ENCODE measurements at regions not wholly inside any gene's neighbourhood (a gene's known extent, or its start where the extent isn't known, plus 50 kb on each side); places are given as distances from the start of the nearest gene placed in this dataset.
"Not testable (repeated sequence)": the region's sequence is repeated elsewhere in the genome, so short reads cannot be mapped to it uniquely, and the experiment has no call there.

GRCh38 chr6:163706500-163707087 lies 292.1 kb downstream of the QKI start:
- no peak for DNase-seq

- DNase-seq, result no peak
Measured at GRCh38 chr6:163705923-163706322, 291.4 kb downstream of the QKI start.

DNA sequence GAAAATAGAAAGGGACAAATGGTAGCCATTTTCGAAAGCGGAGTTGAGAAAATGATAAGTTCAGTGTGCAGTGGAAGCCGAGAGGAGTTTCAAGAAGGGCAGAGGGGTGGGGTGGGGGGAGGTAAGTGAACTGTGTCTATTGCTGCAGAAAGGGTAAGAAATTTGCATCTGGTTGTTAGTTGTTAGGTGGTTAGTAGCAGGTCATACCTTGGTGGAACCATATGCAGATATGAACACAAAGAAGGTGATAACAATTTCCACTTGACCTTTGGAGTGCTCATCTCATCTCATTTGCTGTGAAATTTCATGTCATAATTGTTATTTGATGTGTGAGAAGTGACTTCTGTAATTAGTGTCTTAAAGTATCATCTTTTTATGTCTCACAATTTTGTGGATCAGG lies 288.2 kb downstream of the QKI start:
- DNase-seq, result no peak

DNA sequence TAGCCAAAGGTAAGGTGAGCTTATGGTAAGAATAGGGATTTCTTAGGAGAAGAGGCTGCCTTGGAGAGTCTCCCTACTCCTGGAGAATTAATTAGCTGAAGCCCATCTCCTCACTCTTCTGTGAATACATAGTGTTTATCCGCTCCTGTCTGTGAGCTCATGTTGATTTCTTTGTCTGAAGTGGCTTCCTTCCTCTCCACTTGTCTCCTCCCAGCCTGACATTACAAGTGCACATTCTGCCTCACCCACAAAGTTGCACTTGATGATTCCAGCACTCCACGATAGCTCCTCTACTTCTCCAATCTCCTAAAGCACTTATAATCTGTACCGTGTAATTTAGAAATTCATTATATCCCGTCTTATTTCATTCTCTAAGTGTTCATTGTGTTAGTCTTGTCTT lies 287.2 kb downstream of the QKI start:
- DNase-seq, result no peak

DNA sequence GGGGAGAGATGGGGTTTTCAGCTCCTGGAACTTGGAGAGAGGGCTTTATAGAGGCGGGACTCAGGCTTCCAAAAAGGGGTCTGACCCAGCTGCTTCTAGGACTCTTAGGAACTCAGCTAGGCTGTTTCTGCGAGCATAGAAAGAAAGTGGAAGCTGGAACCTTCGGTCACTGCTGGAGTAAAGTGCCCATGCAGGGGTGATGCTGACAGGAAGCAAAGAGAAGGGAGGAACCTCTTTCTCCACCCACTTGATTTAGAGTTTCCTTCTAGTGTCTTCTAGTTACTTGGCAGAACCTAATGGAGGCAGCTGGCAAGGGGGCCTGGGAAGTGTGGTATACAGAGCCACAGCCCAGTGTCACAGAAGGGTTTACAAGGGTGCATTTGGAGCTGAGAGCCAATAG lies 283.6 kb downstream of the QKI start:
- no peak for DNase-seq

DNA sequence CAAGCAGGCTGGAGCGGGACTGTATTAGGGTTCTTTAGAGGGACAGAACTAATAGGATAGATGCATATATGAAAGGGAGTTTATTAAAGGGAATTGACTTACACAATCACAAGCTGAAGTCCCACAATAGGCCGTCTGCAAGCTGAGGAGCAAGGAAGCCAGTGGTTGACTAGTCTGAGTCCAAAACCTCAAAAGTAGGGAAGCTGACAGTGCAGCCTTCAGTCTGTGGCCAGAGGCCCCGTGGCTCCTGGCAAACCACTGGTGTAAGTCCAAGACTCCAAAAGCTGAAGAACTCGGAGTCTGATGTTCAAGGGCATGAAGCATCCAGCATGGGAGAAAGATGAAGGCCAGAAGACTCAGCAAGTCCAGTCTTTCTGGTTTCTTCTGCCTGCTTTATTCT lies 281.8 kb downstream of the QKI start:
- DNase-seq, result not testable (repeated sequence)

DNA sequence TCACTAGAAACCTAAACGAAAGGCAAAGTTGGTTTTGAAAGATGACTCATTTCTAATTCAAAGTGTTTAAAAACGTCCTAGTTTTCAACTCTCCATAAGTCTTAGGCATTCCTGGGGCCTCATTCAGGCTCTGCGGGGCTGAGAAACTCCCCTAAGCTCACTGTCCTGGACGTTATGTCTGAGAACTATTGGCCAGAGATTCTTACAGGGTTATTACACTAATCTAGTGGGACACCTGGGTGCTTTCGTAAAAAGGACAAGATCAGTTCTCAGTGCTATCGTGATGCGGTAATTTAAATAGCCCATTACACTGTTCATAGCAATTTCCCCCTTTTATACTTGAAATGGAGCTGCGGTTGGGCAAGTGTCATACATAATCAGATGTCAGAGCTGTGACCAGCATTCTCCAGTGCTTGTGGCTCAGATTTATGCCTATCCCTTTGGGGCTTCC lies 280.9 kb downstream of the QKI start:
- DNase-seq, result no peak

GRCh38 chr6:163694988-163695398 lies 280.5 kb downstream of the QKI start:
- no peak for DNase-seq

DNA sequence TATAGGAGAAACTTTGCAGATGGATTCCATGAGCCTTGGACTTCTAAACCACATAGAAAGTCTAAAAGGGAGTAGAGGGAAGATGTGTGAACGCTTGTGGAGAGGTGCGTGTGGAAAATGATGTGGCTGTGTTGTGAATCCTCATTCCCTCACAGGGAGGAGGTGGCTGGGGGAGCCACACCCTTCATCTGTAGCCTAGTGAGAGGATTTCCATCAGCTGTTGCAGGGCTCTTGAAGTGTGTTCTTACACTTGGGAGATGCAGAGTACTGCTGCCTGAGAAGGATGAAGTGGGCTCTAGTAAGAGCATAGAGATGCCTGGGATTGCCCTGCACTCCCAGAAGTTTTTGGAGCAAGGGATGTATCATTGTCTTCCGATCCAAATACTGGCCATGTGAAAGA lies 279.6 kb downstream of the QKI start:
- DNase-seq, result no peak

DNA sequence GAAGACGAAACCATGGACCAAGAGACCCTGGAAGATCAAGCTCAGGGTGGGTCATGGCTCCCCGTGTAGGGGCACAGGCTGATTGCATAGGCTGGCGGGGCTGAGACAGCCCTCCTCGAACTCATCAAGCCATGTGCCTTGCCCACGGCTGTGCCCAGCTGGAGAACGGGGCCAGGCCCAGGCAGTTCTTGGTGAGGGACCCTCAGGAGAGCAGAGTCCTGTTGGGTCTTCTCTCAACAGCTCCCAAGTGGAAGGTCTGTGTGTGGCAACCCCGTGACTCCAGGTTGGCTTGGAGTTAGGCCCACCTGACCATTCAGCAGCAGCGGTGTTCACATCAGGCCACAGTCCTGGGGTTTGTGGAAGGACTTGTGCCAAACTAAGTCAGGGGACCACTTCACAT lies 276.5 kb downstream of the QKI start:
- no peak for DNase-seq

DNA sequence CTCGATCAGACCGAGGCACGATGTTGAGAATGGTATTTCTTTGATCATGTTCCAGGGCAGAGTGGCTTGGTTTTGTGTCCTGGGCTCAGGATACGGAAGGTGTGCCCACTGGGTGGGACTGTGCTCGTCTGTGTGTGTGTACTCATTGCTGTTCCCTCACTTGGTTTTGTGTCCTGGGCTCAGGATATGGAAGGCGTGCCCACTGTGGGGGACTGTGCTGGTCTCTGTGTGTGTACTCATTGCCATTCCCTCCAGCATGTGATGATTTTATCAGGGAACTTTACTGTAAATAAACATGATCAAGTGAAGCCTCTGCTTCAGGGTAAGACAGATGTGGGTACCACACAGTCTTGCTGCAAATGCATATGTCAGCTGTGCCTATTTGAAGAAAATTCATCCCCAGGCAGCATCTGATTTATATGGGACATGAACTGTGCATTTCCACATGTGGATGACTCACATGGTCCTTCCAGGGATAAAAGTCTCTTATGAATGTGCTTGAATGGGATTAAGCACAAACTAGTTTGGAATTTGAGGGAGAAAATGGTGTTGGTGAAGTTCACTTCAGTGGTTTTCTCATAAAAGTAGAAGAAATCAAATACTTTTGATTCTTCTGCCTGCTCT lies 274.3 kb downstream of the QKI start:
- DNase-seq, result no peak

- DNase-seq, result no peak
Measured at GRCh38 chr6:163687075-163687474, 272.6 kb downstream of the QKI start.

DNA sequence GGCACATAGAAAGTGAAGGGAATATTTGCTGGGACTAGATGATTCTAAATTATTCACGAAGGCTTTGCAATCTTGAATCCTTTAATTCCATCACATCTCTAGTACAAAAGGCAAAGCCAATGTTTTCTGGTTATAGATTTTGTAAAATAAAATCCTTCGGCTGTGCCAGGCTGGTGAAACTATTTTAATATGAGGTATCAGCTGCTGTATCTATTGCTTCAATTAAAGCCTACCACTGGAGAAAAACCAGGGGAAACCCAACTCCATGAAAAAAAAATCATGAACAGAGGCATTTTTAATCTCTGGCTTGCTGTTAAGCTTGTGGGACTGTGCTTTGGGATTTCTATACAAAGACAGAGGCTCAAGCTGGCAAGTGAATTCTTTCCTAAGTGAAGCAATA lies 271.8 kb downstream of the QKI start:
- no peak for DNase-seq

GRCh38 chr6:163683105-163683622 lies 268.6 kb downstream of the QKI start:
- no peak for DNase-seq

DNA sequence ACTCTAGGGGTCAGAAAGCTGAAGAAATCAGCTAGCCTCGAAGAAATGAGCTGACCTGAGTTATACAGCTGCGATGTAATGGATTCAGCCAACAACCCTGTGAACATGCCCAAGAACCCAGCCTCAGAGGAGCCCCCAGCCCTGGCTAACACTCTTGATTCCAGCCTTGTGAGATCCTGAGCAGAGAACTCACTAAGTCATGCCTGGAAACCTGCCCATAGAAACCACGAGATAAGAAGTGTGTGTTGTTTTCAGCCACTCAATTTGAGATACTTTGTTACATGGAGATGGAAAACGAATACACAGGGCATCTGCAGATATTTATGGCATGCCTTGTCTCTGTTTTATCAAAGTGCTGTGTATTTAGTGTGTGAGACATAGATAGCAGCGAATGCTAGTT lies 265.2 kb downstream of the QKI start:
- no peak for DNase-seq

GRCh38 chr6:163679012-163679660 lies 264.6 kb downstream of the QKI start:
- no peak for DNase-seq

DNA sequence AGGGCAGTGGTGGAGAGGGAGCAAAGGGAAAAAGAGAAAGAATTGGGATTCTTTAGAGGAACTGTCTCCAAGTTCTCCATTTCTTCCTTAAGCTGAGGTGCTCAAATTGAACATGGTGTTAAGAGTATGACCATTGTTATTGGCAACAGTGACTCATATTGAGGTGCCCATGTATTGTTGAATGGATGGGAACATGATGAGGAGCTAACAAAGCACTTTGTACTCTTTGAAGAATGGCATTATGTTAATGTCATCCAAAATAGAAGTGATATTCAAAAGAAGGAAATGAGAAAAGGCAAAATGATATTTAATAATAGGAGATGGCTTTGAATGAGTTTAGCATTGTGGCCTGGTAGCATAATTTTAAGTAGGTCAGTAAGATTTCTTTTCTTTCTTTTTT lies 261.1 kb downstream of the QKI start:
- no peak for DNase-seq

DNA sequence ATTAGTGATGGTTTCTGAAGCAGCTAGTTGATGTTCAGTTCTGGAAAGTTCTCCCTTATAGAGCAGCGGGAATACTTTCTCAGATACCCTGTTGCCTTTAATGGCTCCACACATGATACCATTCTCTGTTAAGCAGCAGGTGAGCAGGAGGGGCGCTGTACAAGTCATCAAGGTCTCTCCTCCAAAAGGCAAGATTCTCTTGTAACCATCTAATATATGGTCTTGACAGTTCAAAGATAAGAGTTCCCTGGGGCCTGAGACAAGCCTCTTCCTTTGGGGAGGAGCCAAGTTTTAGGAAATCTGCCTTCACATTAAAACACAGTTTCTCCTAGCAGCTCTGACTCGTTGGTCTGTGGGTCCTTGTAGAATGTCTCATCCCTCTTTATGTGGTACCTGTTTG lies 258.2 kb downstream of the QKI start:
- no peak for DNase-seq

GRCh38 chr6:163671791-163672190 lies 257.3 kb downstream of the QKI start:
- DNase-seq, result no peak

DNA sequence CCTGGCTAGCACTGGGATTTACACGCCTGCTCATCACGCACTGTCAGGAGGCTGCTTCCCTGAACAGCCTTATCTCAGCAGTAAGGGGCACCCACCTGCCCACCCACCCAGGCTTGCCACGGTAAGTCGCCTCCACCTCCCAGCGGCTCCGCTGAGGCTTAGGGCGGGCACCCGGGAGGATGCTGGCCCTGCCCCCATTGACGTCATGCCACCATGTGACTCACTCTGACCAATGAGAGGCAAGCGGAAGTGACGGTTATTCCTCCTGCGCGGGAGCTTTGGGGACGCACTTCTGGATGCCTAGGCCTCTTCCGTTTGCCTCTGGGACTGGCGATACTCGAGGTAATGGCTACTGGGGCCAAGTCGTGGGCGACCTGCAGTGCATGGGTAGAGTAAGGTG lies 256.8 kb downstream of the QKI start:
- no peak for DNase-seq

- DNase-seq, result no peak
Measured at GRCh38 chr6:163670336-163670735, 255.8 kb downstream of the QKI start.

- no peak for DNase-seq
Measured at GRCh38 chr6:163668061-163668426, 253.5 kb downstream of the QKI start.

DNA sequence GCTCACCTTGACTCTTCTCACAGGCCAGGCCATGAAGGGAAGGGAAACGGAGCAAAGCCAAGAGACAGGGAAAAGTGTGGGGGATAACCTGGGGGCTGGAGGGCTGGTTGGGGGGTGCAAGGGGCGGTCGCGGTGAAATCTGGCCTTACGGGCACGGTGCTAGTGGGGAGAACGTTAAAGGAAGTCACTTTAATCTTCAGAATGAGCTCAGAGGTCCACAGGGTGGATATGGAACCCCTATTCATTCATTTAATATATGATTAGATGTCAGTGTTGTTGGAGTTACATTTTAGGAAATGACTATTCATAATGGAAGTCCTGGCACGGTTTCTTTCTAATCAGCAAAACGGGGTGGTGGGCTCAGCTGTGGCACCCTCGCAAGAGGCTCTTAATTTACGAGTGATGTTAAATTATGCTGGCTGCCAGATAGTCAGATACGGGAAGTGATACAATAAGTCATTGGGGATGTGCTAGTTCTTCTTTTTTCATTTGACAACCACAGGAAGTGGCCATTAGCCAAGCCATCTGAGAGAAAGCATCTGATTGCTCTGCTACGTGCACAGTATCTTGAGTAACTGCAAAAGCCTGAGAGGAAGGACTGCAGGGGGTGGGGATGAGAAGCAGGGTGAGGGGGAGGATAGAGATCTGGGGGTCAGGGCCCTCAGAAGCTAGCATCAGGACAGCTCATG lies 253.0 kb downstream of the QKI start:
- no peak for DNase-seq

- DNase-seq, result no peak
Measured at GRCh38 chr6:163665464-163665863, 250.9 kb downstream of the QKI start.

All from COR-L47 (cell line).